Colonic mucosa (tissue), 4 donors: ENCODE measurements at regions not wholly inside any gene's neighbourhood (a gene's known extent, or its start where the extent isn't known, plus 50 kb on each side); places are given as distances from the start of the nearest gene placed in this dataset.

Source experiments
- DNase-seq: peaks from one replicate; pipeline ENCODE4 v3.0.0-alpha.2; 2020
- H3K27ac ChIP-seq: fragments of 200-600 bp; one replicate; pipeline ENCODE4 v1.8.0; 2021
- H3K27me3 ChIP-seq: fragments of 200-600 bp; one replicate; pipeline ENCODE4 v1.8.0; 2021
- H3K36me3 ChIP-seq: fragments of 200-600 bp; one replicate; pipeline ENCODE4 v1.8.0; 2021
- H3K4me1 ChIP-seq: fragments of 200-600 bp; one replicate; pipeline ENCODE4 v1.8.0; 2021; ENCODE audit warnings: mild to moderate bottlenecking
- H3K4me3 ChIP-seq: fragments of 200-600 bp; one replicate; pipeline ENCODE4 v1.8.0; 2021
- H3K9ac ChIP-seq, 2 donors: one replicate each; pipeline ENCODE4 v1.7.0; 2013; ENCODE audit warnings: control low read depth in 2 of 2, low read depth in 2 of 2, low read length in 2 of 2
- H3K9me3 ChIP-seq: fragments of 200-600 bp; one replicate; pipeline ENCODE4 v1.8.0; 2021
- CTCF ChIP-seq: fragments of 200-600 bp; IDR thresholded peaks from one replicate; pipeline ENCODE4 v1.8.0; 2022; ENCODE audit warnings: antibody characterized with exemption, mild to moderate bottlenecking
- intact Hi-C: fragments of 100-400 bp; cut with DNase I; formaldehyde crosslinking; loops from one replicate; pipeline ENCODE4 v1.14.1; 2022
- donor health status: healthy.
- donor health status: DM: no; HTN: no; CAD: no.
- donor health status: DM: no; HTN: no; CAD: no.

GRCh38 chr11:29484548-29484947 is 532.3 kb downstream of the KCNA4 start:
- H3K9me3 ChIP-seq: no peaks in the 10 kb centered on the region
- H3K4me3 ChIP-seq: no peak overlapping the region
- H3K9ac ChIP-seq: no peak overlapping the region
- intact Hi-C loops: no loop called here
- no peaks in the 10 kb centered on the region for H3K36me3 ChIP-seq
- no peak for DNase-seq
- no peak for TF ChIP-seq CTCF
- no peak overlapping the region for H3K27ac ChIP-seq
- no peaks in the 10 kb centered on the region for H3K4me1 ChIP-seq
- H3K27me3 ChIP-seq: no peaks in the 10 kb centered on the region

- Histone ChIP-seq H3K27me3 (no peaks in the 10 kb centered on the region), H3K4me1 (no peaks in the 10 kb centered on the region), H3K9ac (no peak overlapping the region), H3K9me3 (no peaks in the 10 kb centered on the region), H3K4me3 (no peak overlapping the region), H3K27ac (no peak overlapping the region), H3K36me3 (no peaks in the 10 kb centered on the region)
- DNase-seq: no peak
- no peak for TF ChIP-seq CTCF
- intact Hi-C loops: no loop called here
These were observed 533.0 kb downstream of the KCNA4 start for GRCh38 chr11:29483831-29484230.

GRCh38 chr11:29482510-29482909 is 534.3 kb downstream of the KCNA4 start:
- Histone ChIP-seq H3K27ac (no peak overlapping the region), H3K4me3 (no peak overlapping the region), H3K36me3 (no peaks in the 10 kb centered on the region), H3K9me3 (no peaks in the 10 kb centered on the region), H3K9ac (no peak overlapping the region), H3K27me3 (no peaks in the 10 kb centered on the region), H3K4me1 (no peaks in the 10 kb centered on the region)
- DNase-seq: no peak
- no peak for TF ChIP-seq CTCF
- intact Hi-C loops: no loop called here

- H3K4me1 ChIP-seq: no peaks in the 10 kb centered on the region
- no peak overlapping the region for H3K9ac ChIP-seq
- TF ChIP-seq CTCF: no peak
- intact Hi-C loops: no loop called here
- H3K9me3 ChIP-seq: no peaks in the 10 kb centered on the region
- H3K27ac ChIP-seq: no peak overlapping the region
- no peaks in the 10 kb centered on the region for H3K36me3 ChIP-seq
- no peak overlapping the region for H3K4me3 ChIP-seq
- no peak for DNase-seq
- H3K27me3 ChIP-seq: no peaks in the 10 kb centered on the region
These were observed 535.1 kb downstream of the KCNA4 start for GRCh38 chr11:29481738-29482137.

GRCh38 chr11:29480981-29481380 is 535.8 kb downstream of the KCNA4 start:
- Histone ChIP-seq H3K4me1 (no peaks in the 10 kb centered on the region), H3K27me3 (no peaks in the 10 kb centered on the region), H3K9me3 (no peaks in the 10 kb centered on the region), H3K27ac (no peak overlapping the region), H3K36me3 (no peaks in the 10 kb centered on the region), H3K9ac (no peak overlapping the region), H3K4me3 (no peak overlapping the region)
- DNase-seq: no peak
- intact Hi-C loops: no loop called here
- TF ChIP-seq CTCF: no peak

- Histone ChIP-seq H3K4me3 (no peak overlapping the region), H3K36me3 (no peaks in the 10 kb centered on the region), H3K9me3 (no peaks in the 10 kb centered on the region), H3K27me3 (no peaks in the 10 kb centered on the region), H3K27ac (no peak overlapping the region), H3K9ac (no peak overlapping the region), H3K4me1 (no peaks in the 10 kb centered on the region)
- no peak for TF ChIP-seq CTCF
- intact Hi-C loops: no loop called here
- DNase-seq: no peak
These were observed 558.6 kb downstream of the KCNA4 start for GRCh38 chr11:29458252-29458651.
